ENCODE measurements at regions not wholly inside any gene's neighbourhood (a gene's known extent, or its start where the extent isn't known, plus 50 kb on each side); places are given as distances from the start of the nearest gene placed in this dataset.

DNA sequence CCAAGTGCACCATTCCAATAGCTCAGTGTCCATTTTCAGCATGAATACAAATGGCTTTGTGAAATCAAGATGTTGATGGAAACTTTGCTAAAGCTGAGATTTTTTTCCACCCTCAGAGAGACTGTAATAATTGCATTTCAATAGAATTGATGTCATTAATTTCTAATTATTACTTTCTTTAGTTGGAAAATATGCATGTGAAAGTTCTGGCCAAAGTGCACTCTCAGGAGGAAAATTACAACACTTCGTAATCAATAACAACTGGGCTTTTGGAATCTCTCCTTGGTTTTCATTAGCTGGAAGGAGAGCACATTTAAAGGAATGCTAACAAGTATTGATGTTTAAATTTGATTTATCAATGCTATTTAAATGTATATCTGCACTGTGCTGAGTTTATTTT is 529.5 kb upstream of the CDH8 start:
- DNase-seq, result no peak

DNA sequence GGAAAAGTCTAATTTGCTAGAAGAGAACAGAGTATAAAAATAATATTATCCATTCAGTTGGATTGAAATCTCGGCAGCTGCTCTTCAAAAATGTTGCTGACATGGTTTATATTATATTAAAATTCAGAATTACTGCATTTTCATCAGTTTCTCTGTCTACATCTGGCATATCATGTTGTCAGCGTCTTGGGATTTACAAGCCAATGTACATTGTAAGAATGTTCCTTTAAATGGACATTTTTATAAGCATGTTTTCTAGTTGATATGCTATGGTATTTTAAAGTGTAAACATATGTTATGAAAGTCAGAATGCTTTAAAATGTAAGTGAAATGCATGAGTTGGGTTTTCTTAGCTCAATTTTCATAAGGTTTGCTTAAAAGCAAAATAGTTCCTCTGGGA is 528.1 kb upstream of the CDH8 start:
- no peak for DNase-seq

DNA sequence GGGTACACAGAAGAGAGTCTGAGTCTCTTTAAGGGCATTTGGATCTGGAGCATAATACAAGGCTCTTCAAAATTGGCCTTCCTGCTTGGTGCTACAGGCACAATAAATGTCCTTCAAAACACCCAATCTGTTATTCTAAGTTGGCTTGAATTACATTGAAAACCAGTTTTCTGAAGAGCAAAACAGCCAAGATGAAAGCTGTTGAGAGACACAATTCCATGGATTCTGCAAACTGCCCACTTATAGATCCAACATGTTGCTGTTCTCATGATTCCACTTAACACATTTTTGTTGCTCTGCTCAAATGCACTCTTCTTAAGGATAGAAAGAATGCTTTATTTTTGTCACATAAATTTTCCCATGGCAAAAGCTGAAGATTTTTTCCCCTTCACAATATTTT is 525.9 kb upstream of the CDH8 start:
- no peak for DNase-seq

DNA sequence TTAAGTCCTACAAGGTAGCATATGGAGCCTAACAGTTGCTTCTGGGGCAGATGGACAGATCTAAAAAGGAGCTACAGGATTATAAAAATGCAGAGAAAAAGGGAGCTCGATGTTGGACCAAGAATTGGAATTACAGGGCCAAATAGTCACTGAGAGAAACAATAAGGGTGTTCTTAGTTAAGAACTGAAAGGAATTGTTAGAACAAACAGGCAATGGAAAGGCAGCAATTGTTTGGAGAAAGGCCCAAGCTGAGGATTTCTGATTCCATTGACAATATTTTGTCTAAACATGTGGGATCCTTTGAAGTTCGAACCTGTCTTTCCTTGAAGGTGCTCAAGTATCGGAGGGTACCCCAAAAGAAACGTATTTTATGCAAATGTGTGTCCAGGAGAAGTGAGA is 513.6 kb upstream of the CDH8 start:
- DNase-seq, result no peak

DNA sequence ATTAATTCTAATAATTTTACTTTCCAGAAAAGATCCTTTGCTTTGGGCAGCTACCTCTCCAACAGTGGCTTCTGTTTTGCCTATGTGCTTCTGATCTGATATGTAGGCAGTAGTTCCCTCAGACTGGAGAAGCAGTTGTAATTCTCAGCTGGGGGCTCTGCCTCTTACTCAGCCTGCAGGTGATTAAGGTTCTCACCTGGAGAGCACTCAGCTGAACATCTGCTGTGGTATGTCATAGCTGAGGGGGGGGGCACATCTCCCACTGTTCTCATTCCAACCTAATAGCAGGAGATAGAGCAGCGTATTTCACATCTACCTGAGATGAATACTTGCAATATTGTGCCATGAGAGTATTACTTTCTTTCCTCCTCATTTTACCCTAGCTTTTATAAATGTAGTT is 511.9 kb upstream of the CDH8 start:
- DNase-seq, result no peak

DNA sequence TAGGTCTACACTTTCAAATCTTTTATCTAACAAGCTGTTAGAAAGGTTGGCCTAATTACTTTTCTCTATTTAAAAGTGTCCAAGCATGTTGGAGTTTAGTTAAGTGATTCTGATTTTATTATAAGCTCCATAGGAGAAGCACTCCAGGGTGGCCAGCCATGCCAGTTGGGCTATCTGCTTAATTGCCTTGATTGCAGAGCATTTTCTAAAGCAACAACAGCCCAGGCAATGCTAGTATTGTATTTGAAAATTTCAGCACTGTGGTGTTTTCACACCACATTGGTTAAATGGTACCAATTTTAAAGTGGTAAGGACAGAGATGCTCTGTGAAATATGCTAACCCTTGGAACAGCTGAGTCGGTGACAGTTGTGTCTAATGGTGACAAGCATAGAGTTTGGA is 510.5 kb upstream of the CDH8 start:
- no peak for DNase-seq

DNA sequence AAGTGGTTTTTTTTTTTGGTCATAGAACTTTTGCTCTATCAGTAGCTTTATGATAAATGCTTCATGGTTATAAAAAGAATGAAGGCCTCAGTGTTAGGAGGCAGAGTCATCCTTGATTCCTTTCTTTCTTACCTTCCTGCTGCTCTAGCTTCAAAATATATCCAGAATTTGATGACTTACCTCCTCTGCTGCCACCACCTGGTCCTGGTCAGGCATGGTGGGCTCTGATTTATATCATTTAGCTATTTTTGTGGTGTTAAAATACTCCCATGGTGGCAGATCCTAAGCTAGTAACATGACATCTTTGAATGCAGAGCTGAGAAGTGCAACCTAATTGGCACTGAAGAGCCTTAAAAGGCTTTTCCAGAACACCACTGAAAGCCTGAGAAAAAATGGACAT is 508.8 kb upstream of the CDH8 start:
- DNase-seq, result no peak

DNA sequence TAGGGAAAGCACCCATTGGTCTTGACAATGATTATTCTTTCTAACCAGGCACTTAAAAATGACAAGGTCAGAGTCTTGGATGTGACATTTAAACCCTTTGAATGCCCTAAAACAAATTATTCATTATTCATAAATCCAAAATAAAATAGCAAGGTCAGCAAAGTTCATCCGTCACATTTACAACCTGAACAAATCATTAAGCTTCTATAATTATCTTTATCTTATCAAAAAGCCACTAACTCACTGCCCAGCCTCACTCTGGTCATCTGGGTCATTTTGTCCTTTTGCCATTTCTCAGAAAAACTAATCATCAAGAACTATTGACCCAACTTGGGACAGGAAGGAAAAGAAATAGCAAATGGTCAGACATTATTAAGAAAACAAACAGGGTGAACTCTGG is 507.3 kb upstream of the CDH8 start:
- no peak for DNase-seq

DNA sequence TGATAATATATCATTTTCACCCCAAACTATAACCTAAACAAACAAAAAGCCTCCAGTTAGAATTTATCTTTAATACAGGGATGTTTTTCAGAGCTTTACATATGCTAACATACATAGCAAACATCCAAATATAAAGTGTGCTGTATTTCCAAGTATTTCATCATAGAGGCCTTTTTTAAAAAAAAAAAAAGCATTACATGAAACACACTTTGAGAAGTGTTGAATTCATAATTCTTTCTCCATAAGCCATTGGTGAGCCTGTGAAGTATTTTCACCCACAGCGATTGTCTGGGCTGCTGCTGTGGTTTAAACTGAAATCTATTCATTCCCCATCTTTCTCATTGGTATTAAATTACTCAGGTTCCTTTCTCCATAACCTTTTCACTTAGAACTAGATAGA is 503.4 kb upstream of the CDH8 start:
- no peak for DNase-seq

DNA sequence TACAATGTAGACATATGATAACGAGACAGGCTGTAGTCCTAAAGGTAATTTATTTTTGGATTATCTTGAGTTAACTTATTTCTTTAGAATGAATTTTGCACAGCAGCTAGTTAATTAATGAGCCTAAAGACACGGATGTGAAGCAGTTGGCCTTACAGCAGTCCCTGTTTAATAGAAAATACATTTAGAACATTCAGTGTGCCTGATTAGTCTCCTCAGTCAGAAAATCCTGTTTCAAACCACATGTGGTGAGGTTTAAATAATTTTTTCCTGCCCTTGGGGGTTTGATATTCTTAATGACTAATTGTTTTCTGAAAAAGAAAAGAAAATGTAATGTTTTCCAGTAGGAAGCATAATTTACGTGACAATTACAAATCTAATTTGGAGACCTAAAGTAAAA is 494.2 kb upstream of the CDH8 start:
- DNase-seq, result no peak

DNA sequence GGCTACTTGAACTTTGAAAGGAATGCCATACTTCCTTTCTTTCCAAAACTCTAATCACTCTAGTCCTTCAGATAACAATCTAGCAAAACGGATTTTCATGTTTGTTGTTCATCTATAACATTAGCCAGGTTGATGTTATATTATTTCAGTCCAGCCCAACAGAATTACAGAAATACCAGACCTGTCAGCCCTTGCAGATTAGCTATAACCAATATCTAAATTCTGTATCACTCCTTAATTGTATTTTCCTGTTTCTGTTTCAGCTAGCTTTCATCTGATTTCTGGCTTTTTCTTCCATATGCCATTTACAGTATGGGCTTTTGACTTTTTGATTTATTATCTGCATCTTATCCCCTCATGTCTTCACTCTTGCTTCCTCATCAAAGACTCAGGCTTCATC is 479.8 kb upstream of the CDH8 start:
- DNase-seq, result no peak

DNA sequence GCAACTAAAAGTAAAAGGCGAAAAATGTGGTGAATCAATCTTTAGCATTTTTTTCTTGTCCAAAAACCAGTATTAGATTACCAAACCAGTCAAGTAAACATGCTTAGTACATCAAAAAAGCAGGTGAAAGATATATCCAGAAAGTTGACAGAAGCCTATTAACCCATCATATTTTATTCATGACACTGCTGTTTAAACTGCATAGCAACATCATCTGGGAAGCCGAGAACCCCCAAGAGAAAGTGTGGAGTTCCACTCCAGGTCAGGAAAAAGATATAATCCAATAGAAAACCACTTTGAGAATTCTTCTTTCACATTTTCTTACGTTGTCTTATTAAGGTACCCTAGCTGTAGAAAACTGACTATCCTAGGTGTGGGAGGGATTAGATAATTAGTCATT is 466.8 kb upstream of the CDH8 start:
- no peak for DNase-seq

DNA sequence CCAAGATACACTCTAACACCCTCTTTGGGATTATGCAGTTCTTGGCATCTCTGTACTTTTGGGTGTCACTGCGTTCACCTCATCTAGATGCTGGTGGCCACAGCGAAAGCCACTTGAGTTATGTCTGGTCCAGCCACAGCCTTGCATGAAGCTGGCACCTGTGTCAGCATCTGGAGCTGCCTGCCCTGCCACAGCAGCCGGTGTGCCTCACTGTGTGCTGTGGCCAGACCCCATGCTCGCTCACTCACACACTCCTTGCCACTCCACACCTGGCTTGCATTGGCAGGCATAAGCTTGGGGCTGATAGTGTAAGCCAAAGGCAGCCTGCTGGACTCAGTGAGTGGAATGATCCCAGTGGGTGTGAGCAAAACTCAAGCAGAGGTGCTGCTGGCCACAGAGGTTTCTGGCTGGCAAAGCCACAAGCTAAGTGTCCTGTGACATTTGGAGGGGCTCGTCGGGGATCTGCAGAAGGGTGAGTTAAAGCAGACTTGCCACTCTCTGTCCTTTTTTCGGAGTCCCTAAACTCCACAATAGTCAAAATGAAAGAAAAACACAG is 442.7 kb upstream of the CDH8 start:
- no peak for DNase-seq

DNA sequence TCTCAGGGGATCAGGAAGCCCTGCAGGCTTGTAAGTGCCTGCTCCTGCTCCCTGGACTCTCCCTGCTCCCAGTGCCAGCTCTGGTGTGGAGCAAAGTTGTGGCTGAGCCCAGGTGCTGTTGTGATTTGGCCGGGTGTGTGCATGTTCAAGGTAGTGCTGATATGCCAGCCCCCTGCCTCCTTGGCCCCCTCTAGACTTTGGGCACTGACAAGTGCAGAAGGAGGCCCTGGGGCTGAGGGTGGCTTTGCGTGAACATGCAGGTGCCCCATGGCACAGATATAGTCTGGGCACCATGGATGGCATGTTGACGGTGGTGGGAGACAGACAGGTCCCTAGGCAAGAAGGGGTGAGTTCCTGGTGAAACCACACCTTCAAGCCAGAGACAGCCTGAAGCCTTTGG is 441.6 kb upstream of the CDH8 start:
- DNase-seq, result no peak

DNA sequence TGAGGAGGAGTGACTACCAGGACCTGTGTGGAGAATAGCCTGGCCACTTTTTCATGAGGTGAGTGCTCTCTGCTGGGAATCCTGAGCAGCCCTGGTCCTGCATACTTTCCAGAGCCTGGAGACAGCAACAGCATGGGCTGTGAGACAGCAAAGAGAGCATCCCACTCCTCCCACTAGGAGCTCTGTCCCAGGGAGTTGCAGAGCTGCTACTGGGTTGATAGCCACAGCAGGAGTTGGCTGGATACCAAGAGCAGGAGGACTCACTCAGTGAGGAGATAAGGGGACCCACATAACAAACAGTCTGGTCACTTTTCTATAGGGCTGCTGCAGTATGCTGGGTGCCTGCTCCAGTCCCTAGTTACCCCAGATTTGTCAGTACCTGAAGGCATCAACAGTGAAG is 439.3 kb upstream of the CDH8 start:
- DNase-seq, result no peak

DNA sequence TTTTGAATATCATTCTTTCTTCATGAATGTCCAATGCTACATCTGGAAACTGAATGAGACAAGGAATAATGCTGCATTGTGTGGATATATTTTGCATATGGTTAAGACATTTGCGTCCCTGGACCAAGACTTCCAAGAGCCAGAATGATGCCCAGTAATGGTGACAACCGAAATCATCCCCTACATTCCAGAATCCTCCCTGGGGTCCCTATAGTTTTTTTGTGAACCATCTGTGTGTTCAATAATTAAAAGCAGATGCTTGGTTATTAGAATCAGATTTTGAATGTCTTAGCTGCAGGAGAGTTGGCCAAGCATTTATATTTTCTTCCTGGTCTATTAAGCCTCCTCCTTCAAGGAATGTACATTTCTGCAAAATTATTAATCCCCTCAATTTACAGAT is 426.7 kb upstream of the CDH8 start:
- DNase-seq, result no peak

DNA sequence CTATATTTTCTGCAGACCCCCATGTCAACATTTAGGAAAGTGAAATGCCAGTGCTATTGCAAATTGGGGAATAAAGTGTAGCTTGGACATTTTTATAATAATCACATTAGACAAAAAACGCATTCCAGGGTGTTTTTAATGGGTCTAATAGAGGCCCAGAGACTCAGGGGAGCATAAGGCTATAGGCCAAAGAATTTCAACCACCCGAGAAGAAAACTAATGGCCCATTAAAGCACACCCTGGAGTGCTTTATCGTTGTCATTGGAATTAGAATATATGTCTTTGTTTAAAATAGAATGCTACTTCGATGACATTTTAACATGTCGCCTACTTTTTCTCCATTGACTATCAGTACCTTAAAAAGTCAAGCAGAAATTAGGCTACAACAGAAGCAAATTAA is 414.1 kb upstream of the CDH8 start:
- DNase-seq, result no peak

DNA sequence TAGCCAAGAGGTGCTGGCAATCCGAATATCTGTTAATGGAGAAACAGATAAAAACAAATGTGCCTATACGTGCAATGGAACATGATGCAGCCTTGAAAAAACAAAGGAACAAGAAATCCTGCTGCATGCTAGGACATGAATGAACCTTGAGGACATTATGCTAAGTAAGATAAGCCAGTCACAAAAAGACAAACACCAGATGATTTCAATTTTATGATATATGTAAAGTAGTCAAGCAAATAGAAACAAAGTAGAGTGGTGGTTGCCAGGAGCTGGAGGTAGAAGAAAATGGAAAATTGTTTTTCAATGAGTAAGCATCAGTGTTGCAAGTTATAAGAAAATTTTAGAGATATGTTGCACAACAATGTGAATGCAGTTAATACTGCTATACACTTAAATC is 409.7 kb upstream of the CDH8 start:
- DNase-seq, result no peak

DNA sequence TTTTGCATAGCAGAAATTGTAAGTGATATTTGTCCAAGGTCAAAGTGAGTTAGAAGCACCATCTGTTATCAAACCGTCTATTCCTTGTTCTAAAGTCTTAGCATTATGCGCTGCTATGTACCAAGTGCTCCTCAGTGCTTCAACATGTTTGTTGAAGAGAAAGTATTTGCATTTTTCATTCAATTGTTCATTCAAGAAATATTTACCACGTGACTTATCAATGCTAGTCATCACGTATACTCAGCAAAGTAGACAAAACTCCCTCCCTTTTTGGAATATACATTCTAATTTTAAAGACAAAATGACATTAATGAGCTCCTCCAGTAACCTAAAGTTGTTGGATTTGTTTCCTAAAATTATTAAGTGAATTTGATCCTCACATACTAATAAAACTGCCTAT is 388.0 kb upstream of the CDH8 start:
- no peak for DNase-seq

DNA sequence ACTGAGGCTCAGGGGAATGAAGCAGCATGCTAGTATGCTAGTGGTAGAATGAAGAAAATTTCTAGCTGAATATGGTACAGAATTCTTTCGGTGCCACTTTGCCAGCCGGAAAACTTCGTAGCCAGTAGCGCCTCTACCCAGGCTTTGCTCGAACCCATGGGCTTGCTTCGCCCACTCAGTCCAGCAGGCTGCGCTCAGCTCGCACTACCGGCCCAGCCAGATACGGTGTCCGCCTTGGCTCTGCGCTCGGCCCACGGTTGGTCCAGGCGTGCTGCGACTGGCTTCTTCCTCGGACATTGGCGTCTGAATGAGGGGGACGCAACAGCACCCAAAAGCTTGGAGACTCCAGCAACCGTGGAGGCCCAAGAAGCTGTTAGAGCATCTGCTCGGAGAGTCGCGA is 372.5 kb upstream of the CDH8 start:
- DNase-seq, result no peak

DNA sequence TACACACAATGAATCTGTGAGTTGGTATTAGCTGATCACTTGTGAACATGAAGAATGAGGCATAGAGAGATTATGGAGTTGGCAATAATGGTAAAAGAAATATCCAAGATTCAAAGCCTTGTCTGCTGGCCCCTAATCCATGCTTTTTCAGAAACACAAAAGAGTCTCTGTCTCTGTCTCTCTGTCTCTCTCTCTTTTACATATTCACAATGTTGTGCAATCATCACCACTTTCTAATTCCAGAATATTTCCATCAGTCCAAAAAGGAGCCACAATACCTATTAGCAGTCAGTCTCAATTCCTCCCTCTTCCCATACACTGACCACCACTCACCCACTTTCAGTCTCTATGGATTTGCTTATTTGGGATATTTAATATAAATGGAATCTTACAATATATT is 370.1 kb upstream of the CDH8 start:
- DNase-seq, result no peak

DNA sequence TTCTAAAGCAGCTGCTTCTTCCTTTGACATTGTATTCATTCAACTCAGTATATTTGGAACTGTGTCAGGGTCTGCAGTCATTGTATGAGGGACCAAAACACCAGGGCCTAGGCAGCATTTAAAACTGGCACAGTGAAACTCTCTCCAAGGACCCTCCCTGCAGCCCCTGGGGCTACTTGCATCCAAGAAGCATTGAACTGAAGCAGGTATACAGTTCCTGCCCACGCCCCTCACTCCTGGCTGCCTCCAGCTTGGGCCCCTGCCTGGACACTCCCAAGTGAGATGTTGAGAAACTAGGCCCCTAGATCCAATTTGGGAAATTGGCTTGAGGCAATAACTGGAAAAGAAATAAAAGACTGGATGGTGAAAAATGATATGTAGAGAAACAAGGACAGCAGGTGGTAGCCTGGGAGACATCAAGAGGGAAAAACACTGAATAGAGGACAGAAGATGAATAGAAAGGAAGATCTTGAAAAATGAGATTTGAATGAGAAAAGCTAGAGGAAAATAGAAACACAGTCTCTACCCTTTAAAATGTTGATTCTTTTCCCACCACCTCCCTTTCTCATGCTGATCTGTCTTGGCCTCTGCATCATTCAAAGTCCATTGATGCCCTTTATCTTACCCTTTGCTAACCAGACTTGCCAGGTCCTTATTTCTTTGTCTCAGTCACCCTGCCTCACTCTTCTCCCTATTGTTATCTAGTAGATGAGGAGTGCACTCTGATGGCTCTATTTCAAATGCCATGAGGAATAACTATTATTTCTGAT is 368.8 kb upstream of the CDH8 start:
- no peak for DNase-seq

DNA sequence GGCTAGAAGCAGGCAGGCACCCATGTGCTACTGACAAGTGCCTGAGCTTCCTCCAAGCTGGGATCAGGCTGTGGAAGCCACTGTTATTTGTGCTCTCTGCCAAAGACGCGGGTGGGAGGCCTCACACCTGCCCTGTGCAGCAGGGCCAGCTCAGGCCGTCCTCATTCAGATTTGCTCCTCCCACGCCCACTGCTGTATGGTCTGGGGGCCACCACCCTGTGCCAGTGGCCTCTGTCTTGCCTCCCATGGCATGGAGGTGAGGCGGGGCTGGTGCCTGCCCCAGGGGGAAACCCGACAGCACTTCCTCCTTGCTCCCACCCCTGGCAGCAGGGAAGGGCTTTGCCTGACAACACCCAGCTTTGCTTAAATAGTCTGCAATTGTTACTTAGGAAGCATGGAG is 356.5 kb upstream of the CDH8 start:
- no peak for DNase-seq

DNA sequence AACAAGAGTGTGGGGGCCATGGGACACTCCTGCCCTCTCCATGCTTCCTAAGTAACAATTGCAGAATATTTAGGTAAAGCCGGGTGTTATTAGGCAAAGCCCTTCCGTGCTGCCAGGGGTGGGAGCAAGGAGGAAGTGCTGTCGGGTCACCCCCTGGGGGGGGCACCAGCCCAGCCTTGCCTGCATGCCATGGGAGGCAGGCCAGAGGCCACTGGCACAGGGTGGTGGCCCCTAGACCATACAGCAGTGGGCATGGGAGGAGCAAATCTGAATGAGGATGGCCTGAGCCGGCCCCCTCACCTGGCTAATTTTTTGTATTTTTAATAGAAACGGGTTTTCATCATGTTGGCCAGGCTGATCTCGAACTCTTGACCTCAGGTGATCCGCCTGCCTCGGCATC is 355.7 kb upstream of the CDH8 start:
- DNase-seq, result no peak

DNA sequence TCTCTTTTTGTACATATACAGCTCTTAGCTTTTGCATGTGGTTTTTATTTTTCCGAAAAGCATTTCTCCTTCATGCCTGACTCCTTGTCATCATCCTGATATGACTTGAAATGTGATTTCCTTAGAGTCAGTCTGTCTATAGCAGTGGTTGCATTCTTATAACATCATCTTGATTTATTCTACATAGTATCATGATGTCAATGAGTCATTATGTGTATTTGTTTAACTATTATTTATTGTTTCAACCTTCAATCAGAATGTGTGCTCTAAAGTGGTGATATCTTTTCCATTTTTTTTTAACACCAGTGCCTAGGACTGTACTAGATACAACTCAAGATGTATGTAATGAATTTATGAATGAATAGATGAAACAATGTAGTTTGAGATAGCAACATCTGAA is 354.9 kb upstream of the CDH8 start:
- no peak for DNase-seq

Measured in activated naive CD4-positive, alpha-beta T cell treated with Interleukin-2 at 50 U/mL for 16 hours (primary cell).